Skin of body (tissue), 1 donor: ENCODE measurements at regions not wholly inside any gene's neighbourhood (a gene's known extent, or its start where the extent isn't known, plus 50 kb on each side); places are given as distances from the start of the nearest gene placed in this dataset.

ENCODE experiments used
- DNase-seq: peaks from one replicate; lab custom pipeline; 2025; lab: John Stamatoyannopoulos, UW

GRCh38 chrX:21056622-21057021 is 317.6 kb upstream of the CNKSR2 start:
- no peak for DNase-seq

GRCh38 chrX:21047034-21047455 is 327.2 kb upstream of the CNKSR2 start:
- no peak for DNase-seq

GRCh38 chrX:21014326-21014725 is 359.9 kb upstream of the CNKSR2 start:
- no peak for DNase-seq

GRCh38 chrX:21004835-21005234 is 369.4 kb upstream of the CNKSR2 start:
- DNase-seq, result no peak

- no peak for DNase-seq
Observed at GRCh38 chrX:20995829-20996228, 378.4 kb upstream of the CNKSR2 start.

- no peak for DNase-seq
Observed at GRCh38 chrX:20989361-20989760, 384.9 kb upstream of the CNKSR2 start.

GRCh38 chrX:20988804-20989203 is 385.4 kb upstream of the CNKSR2 start:
- DNase-seq, result no peak

- no peak for DNase-seq
Observed at GRCh38 chrX:20988118-20988517, 386.1 kb upstream of the CNKSR2 start.

- no peak for DNase-seq
Observed at GRCh38 chrX:20980426-20980825, 393.8 kb upstream of the CNKSR2 start.

- no peak for DNase-seq
Observed at GRCh38 chrX:20974326-20974725, 399.9 kb upstream of the CNKSR2 start.

- DNase-seq, result no peak
Observed at GRCh38 chrX:20973038-20973437, 401.2 kb upstream of the CNKSR2 start.

- DNase-seq, result no peak
Observed at GRCh38 chrX:20971250-20971649, 403.0 kb upstream of the CNKSR2 start.

- DNase-seq, result no peak
Observed at GRCh38 chrX:20969565-20969964, 404.7 kb upstream of the CNKSR2 start.

- no peak for DNase-seq
Observed at GRCh38 chrX:20968996-20969395, 405.2 kb upstream of the CNKSR2 start.

GRCh38 chrX:20967725-20968124 is 406.5 kb upstream of the CNKSR2 start:
- no peak for DNase-seq

GRCh38 chrX:20965270-20966044 is 408.8 kb upstream of the CNKSR2 start:
- DNase-seq, result no peak

GRCh38 chrX:20954014-20954413 is 420.2 kb upstream of the CNKSR2 start:
- DNase-seq, result no peak

GRCh38 chrX:20952180-20952579 is 422.0 kb upstream of the CNKSR2 start:
- no peak for DNase-seq

- no peak for DNase-seq
Observed at GRCh38 chrX:20951016-20951810, 423.0 kb upstream of the CNKSR2 start.

- DNase-seq, result no peak
Observed at GRCh38 chrX:20947411-20947912, 426.8 kb upstream of the CNKSR2 start.

- no peak for DNase-seq
Observed at GRCh38 chrX:20913760-20914159, 460.5 kb upstream of the CNKSR2 start.

GRCh38 chrX:20906571-20906970 is 467.6 kb upstream of the CNKSR2 start:
- DNase-seq, result no peak

GRCh38 chrX:20884565-20884964 is 489.7 kb upstream of the CNKSR2 start:
- DNase-seq, result no peak
